GM19023 (cell line): ENCODE measurements at regions not wholly inside any gene's neighbourhood (a gene's known extent, or its start where the extent isn't known, plus 50 kb on each side); places are given as distances from the start of the nearest gene placed in this dataset.
"Not testable (repeated sequence)": the region's sequence is repeated elsewhere in the genome, so short reads cannot be mapped to it uniquely, and the experiment has no call there.

Experiments
- ATAC-seq: cut with Tn5 transposase; IDR thresholded peaks from one replicate; pipeline ENCODE4 v1.9.1; 2021; ENCODE audit warnings: mild to moderate bottlenecking, moderate library complexity; ENCODE audit not compliant: unreplicated experiment

DNA sequence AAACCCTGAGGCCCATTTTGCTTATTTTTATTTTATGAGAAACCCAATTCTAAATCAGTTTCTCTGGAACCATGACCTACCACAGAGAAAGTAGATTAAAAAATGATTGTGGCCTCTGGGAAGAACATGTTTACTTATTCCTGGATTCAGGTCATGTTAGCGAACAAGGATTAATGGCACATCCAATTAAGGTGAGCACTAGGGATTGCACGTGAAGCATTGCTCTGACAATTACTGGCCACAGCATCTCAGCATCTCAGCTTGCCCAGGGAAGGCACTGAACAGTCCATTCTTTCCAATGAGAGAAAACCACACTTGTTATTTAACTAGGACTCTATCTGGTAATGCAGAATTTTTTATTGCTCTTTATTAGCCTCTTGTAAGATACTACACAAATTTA lies 119.8 kb downstream of the ZNF330 start:
- no peak for ATAC-seq

- no peak for ATAC-seq
Measured at GRCh38 chr4:141346144-141346543, 125.4 kb downstream of the ZNF330 start.

DNA sequence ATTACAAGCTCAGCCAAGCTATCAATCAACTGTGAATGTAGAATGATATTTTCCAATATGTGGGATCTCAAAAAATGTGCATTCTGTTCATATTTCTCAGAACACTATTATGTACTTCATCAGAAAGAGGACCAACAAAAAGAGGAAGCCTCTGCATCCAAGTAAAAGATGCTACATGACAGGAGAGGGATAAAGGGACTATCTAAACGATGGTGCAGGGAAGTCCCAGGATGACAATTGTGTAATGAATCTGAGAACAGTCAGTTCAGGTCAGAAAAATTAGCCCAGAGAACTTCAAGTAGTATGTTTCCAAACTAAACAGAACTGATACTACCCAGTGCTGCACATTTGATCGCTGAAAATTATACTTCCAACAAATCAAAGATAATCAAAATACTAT lies 127.0 kb downstream of the ZNF330 start:
- ATAC-seq, result no peak

DNA sequence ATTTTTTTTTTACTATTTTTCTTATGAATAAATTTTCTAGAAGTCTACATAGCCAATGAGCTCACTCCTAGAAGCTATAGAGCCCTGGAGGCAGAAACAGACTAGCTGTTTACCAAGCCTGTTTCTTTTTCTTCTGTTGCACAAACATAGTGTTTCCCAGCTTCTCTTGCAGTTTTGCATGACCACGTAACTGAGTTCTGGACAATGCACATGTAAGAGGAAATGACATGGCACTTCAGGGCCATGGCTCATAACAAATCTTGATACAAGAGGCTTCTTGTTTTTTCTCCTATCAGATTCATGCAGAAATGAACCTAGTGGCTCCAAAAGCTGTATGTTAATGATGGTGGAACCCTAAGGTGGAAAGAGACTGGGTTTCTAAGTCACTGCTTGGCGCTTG lies 127.4 kb downstream of the ZNF330 start:
- no peak for ATAC-seq

DNA sequence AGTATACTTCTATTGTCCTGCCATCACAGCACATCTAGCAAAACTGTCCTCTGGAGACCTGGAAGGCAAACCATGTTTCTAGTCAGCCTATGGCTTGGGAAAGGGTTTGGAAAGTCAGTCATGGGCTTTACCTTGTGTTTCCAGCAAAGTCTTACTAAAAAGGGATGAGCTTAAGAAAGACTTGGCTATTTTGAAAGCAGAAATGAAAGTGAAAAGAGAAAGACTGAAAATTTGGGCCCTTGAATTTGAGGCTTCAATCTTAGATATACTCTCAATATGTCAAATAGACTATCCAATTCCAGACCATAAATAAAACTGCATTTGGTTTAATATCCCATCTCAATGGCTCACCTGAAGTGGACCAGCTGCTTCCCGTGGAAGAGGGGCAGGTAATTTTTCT lies 127.9 kb downstream of the ZNF330 start:
- ATAC-seq, result no peak

GRCh38 chr4:141349236-141349635 lies 128.5 kb downstream of the ZNF330 start:
- no peak for ATAC-seq

- no peak for ATAC-seq
Measured at GRCh38 chr4:141350122-141350905, 129.6 kb downstream of the ZNF330 start.

DNA sequence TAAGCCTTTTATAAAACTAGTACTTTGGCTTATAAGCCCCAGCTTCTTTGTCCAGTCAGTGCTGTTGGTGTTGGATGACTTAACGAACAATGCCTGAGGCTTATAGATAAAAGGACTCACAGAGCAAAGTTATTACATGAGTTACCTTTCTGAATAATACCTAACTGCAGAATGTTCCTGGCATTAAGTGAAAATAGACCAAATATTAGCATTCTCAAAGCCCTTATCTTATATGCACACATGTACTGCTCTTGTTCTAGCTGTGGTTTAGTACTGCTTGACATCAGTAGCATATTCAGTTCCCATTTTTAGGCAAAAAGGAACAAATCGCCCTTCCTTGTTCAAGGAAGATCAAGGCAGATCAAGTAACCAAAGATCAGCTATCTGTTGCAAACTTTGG lies 131.6 kb downstream of the ZNF330 start:
- ATAC-seq, result no peak

- ATAC-seq, result no peak
Measured at GRCh38 chr4:141352909-141353525, 132.3 kb downstream of the ZNF330 start.

- ATAC-seq, result no peak
Measured at GRCh38 chr4:141356321-141356962, 135.7 kb downstream of the ZNF330 start.

DNA sequence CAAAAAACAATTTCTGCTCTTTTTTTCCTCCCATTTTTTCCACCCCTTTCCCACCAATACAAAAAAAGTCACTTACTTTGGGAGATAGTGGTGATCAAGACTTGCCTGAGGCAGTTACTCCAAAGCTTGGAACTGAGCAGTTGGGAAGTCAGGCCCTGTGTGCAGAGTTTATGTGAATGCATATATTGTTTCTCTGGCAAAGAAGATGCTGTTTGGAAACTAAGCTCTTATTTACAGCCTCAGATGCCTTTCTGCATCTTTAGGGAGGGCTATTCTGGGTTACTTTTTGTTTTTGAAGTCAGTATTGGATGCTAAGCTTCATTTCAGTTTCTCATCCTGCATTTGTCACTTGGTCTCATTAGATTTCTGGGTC lies 136.3 kb downstream of the ZNF330 start:
- ATAC-seq, result no peak

GRCh38 chr4:141368241-141368640 lies 147.5 kb downstream of the ZNF330 start:
- not testable (repeated sequence) for ATAC-seq

DNA sequence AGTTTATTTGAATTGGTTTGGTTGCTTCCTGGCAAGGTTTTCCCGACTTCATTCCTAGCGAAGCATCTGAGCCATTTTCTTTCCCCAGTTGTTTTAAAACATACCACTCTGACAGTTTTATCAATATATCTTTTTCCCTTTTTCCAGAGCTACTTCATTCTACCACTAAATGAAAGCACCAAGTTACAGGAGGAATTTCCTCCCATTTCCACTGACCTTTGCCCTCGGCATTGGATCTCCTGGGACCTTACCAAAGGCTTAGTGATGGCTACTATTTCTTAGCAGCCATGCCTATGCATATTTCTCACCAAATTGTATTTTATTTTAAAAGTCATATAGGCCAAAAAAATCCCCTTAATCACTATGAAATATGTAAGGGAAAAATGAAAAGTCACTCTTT lies 150.5 kb downstream of the ZNF330 start:
- ATAC-seq, result no peak

GRCh38 chr4:141375855-141376254 lies 155.2 kb downstream of the ZNF330 start:
- no peak for ATAC-seq

- peak; percentile 98 for ATAC-seq
Measured at GRCh38 chr4:141376769-141377168, 156.1 kb downstream of the ZNF330 start.

GRCh38 chr4:141387299-141387698 lies 166.6 kb downstream of the ZNF330 start:
- no peak for ATAC-seq

DNA sequence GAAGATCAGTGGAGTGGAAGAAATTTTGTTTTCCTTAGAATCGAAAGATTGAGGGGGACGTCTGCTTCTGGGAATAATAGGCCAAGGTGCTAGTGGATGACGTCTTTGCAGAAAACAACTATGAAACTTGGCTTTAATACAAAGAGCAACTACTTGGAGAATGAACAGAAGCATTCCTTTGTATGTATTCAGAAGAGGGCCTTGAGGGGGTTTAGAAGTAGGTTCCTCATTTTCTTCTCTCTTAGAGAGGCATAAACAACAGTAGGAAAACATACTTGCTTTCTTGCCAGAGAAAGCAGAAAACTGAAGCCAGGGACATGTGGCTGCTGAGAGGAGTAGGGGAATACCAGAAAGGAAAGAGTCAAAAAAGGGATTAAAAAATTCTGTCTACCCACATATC lies 167.8 kb downstream of the ZNF330 start:
- no peak for ATAC-seq

DNA sequence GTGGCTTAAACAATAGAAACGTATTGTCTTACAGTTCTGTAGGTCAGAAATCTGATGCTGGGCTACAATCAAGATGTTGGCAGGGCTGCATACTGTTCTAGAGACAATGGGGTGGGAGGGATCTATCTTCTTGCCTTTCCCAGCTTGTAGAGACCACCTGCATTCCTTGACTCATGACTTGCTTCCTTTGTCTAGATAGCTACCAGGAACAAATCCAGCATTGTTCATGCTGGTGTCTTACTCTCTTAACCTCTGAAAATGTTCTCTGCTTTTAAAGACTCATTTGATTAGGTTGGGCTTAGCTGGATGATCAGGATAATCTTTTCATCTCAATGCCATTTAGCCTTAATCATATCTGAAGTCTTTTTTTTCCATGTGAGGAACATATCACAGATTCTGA lies 169.0 kb downstream of the ZNF330 start:
- ATAC-seq, result no peak

DNA sequence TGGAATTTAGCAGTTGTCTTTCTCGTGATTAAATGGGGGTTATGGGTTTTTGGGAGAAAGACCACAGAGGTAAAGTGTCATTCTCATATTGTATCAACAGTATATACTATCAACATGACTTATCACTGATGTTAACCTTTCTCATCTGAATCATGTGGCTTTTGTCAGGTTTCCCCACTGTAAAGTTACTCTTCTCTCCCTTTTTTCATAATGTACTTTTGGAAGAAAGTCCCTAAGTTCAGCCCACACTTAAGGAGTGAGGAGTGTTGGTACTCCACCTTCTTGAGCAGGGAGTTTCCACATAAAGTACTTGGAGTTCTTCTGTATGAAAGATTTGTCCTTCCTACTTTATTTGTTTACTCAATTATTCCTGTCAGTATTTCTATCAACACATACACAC lies 169.9 kb downstream of the ZNF330 start:
- ATAC-seq, result no peak

GRCh38 chr4:141391293-141391692 lies 170.6 kb downstream of the ZNF330 start:
- no peak for ATAC-seq

- ATAC-seq, result no peak
Measured at GRCh38 chr4:141391771-141392170, 171.1 kb downstream of the ZNF330 start.

- ATAC-seq, result no peak
Measured at GRCh38 chr4:141395246-141395830, 174.6 kb downstream of the ZNF330 start.
